HG02642 (cell line): ENCODE measurements at regions not wholly inside any gene's neighbourhood (a gene's known extent, or its start where the extent isn't known, plus 50 kb on each side); places are given as distances from the start of the nearest gene placed in this dataset.

Experiments used
- ATAC-seq: cut with Tn5 transposase; IDR thresholded peaks from one replicate; pipeline ENCODE4 v1.9.1; 2021; ENCODE audit warnings: mild to moderate bottlenecking; ENCODE audit not compliant: unreplicated experiment, poor library complexity

- no peak for ATAC-seq
Observed at GRCh38 chr6:9103876-9104521, 668.7 kb upstream of the SLC35B3 start.

- ATAC-seq: no peak
Observed at GRCh38 chr6:9101920-9102319, 666.6 kb upstream of the SLC35B3 start.

GRCh38 chr6:9100869-9101580 lies 665.7 kb upstream of the SLC35B3 start:
- no peak for ATAC-seq

GRCh38 chr6:9095729-9096128 lies 660.4 kb upstream of the SLC35B3 start:
- ATAC-seq: no peak

GRCh38 chr6:9095137-9095536 lies 659.8 kb upstream of the SLC35B3 start:
- no peak for ATAC-seq

- no peak for ATAC-seq
Observed at GRCh38 chr6:9089724-9090123, 654.4 kb upstream of the SLC35B3 start.

- ATAC-seq: no peak
Observed at GRCh38 chr6:9087470-9087869, 652.1 kb upstream of the SLC35B3 start.

GRCh38 chr6:9086331-9086730 lies 651.0 kb upstream of the SLC35B3 start:
- ATAC-seq: no peak

- no peak for ATAC-seq
Observed at GRCh38 chr6:9085709-9086070, 650.3 kb upstream of the SLC35B3 start.

- ATAC-seq: no peak
Observed at GRCh38 chr6:9085054-9085708, 649.8 kb upstream of the SLC35B3 start.

GRCh38 chr6:9083108-9083507 lies 647.8 kb upstream of the SLC35B3 start:
- no peak for ATAC-seq

- no peak for ATAC-seq
Observed at GRCh38 chr6:9066726-9067125, 631.4 kb upstream of the SLC35B3 start.

GRCh38 chr6:9064156-9064555 lies 628.8 kb upstream of the SLC35B3 start:
- ATAC-seq: no peak

GRCh38 chr6:9062596-9062995 lies 627.3 kb upstream of the SLC35B3 start:
- no peak for ATAC-seq

- no peak for ATAC-seq
Observed at GRCh38 chr6:9057937-9058336, 622.6 kb upstream of the SLC35B3 start.

- ATAC-seq: no peak
Observed at GRCh38 chr6:9056556-9056955, 621.2 kb upstream of the SLC35B3 start.

GRCh38 chr6:9044426-9044825 lies 609.1 kb upstream of the SLC35B3 start:
- no peak for ATAC-seq

GRCh38 chr6:9040718-9041117 lies 605.4 kb upstream of the SLC35B3 start:
- no peak for ATAC-seq

- no peak for ATAC-seq
Observed at GRCh38 chr6:9039258-9039657, 603.9 kb upstream of the SLC35B3 start.

GRCh38 chr6:9028086-9028485 lies 592.7 kb upstream of the SLC35B3 start:
- no peak for ATAC-seq

GRCh38 chr6:9025796-9026394 lies 590.5 kb upstream of the SLC35B3 start:
- ATAC-seq: no peak
